ENCODE measurements at regions not wholly inside any gene's neighbourhood (a gene's known extent, or its start where the extent isn't known, plus 50 kb on each side); places are given as distances from the start of the nearest gene placed in this dataset.
"Not testable (repeated sequence)": the region's sequence is repeated elsewhere in the genome, so short reads cannot be mapped to it uniquely, and the experiment has no call there.

GRCh38 chr12:46484396-46485061 lies 112.0 kb upstream of the SLC38A2 start:
- no peak for DNase-seq

- DNase-seq: no peak
These were observed 111.2 kb upstream of the SLC38A2 start for GRCh38 chr12:46483572-46484395.

- DNase-seq: no peak
These were observed 108.2 kb upstream of the SLC38A2 start for GRCh38 chr12:46480724-46481123.

- no peak for DNase-seq
These were observed 107.7 kb upstream of the SLC38A2 start for GRCh38 chr12:46480316-46480715.

- DNase-seq: no peak
These were observed 105.5 kb upstream of the SLC38A2 start for GRCh38 chr12:46478123-46478522.

GRCh38 chr12:46477541-46477940 lies 105.0 kb upstream of the SLC38A2 start:
- DNase-seq: no peak

- no peak for DNase-seq
These were observed 103.5 kb upstream of the SLC38A2 start for GRCh38 chr12:46475972-46476645.

- DNase-seq: not testable (repeated sequence)
These were observed 101.8 kb upstream of the SLC38A2 start for GRCh38 chr12:46474385-46474784.

- DNase-seq: peak; percentile 64
These were observed 101.2 kb upstream of the SLC38A2 start for GRCh38 chr12:46473634-46474329.

- peak; percentile 66 for DNase-seq
These were observed 100.5 kb upstream of the SLC38A2 start for GRCh38 chr12:46472893-46473633.

- DNase-seq: no peak
These were observed 99.7 kb upstream of the SLC38A2 start for GRCh38 chr12:46472144-46472705.

GRCh38 chr12:46471404-46471803 lies 98.8 kb upstream of the SLC38A2 start:
- DNase-seq: no peak

GRCh38 chr12:46470975-46471374 lies 98.4 kb upstream of the SLC38A2 start:
- no peak for DNase-seq

- no peak for DNase-seq
These were observed 97.6 kb upstream of the SLC38A2 start for GRCh38 chr12:46470036-46470627.

GRCh38 chr12:46468813-46469212 lies 96.2 kb upstream of the SLC38A2 start:
- DNase-seq: no peak

GRCh38 chr12:46468160-46468559 lies 95.6 kb upstream of the SLC38A2 start:
- DNase-seq: no peak

- no peak for DNase-seq
These were observed 92.7 kb upstream of the SLC38A2 start for GRCh38 chr12:46465307-46465706.

- no peak for DNase-seq
These were observed 92.3 kb upstream of the SLC38A2 start for GRCh38 chr12:46464863-46465262.

- DNase-seq: no peak
These were observed 90.2 kb upstream of the SLC38A2 start for GRCh38 chr12:46462641-46463355.

- no peak for DNase-seq
These were observed 89.5 kb upstream of the SLC38A2 start for GRCh38 chr12:46461907-46462640.

Data from NCI-H1105 (cell line).